OCI-LY1 (cell line): ENCODE measurements at regions not wholly inside any gene's neighbourhood (a gene's known extent, or its start where the extent isn't known, plus 50 kb on each side); places are given as distances from the start of the nearest gene placed in this dataset.
"Not testable (repeated sequence)": the region's sequence is repeated elsewhere in the genome, so short reads cannot be mapped to it uniquely, and the experiment has no call there.

Experiments used
- H2AFZ ChIP-seq: fragments of 200-600 bp; sonication (generic), shearing (Covaris generic); 2 replicates; pipeline ENCODE4 v1.6.0; 2014; ENCODE audit warnings: antibody characterized with exemption, mild to moderate bottlenecking, low read length
- H3F3A ChIP-seq: fragments of 200-600 bp; sonication (generic), shearing (Covaris generic); 2 replicates; pipeline ENCODE4 v1.6.0; 2014; ENCODE audit warnings: mild to moderate bottlenecking, antibody characterized with exemption, low read length, moderate library complexity; ENCODE audit not compliant: insufficient read depth
- H3K27ac ChIP-seq: fragments of 200-600 bp; sonication (generic); 2 replicates; pipeline ENCODE4 v1.5.1; 2014; ENCODE audit warnings: low read length, mixed run types, mild to moderate bottlenecking, low read depth; ENCODE audit not compliant: poor library complexity, severe bottlenecking
- H3K27me3 ChIP-seq: fragments of 200-600 bp; sonication (generic); 2 replicates; pipeline ENCODE4 v1.6.0; 2014; ENCODE audit warnings: antibody characterized with exemption, mild to moderate bottlenecking, low read length, moderate library complexity; ENCODE audit not compliant: insufficient read depth
- H3K36me3 ChIP-seq: fragments of 200-600 bp; sonication (generic); 2 replicates; pipeline ENCODE4 v1.6.1; 2014; ENCODE audit warnings: mild to moderate bottlenecking, antibody characterized with exemption, low read length, moderate library complexity, mixed read lengths; ENCODE audit not compliant: insufficient read depth
- H3K4me1 ChIP-seq: fragments of 200-600 bp; sonication (generic); 2 replicates; pipeline ENCODE4 v1.5.1; 2014; ENCODE audit warnings: mild to moderate bottlenecking, low read length, moderate library complexity; ENCODE audit not compliant: insufficient read depth, severe bottlenecking
- H3K4me2 ChIP-seq: fragments of 200-600 bp; sonication (generic), shearing (Covaris generic); 2 replicates; pipeline ENCODE4 v1.6.1; 2014; ENCODE audit warnings: low read length
- H3K4me3 ChIP-seq: fragments of 200-600 bp; sonication (generic); 2 replicates; pipeline ENCODE4 v1.5.1; 2014; ENCODE audit warnings: low read length, low read depth, mild to moderate bottlenecking, mixed read lengths; ENCODE audit not compliant: poor library complexity, severe bottlenecking
- H3K79me2 ChIP-seq: fragments of 200-600 bp; shearing (Covaris generic); 2 replicates; pipeline ENCODE4 v1.6.1; 2016; ENCODE audit warnings: mixed run types, low read length, mixed read lengths; ENCODE audit not compliant: insufficient read depth
- H3K9ac ChIP-seq: fragments of 200-600 bp; sonication (generic), shearing (Covaris generic); 2 replicates; pipeline ENCODE4 v1.6.1; 2014; ENCODE audit warnings: mild to moderate bottlenecking, low read length, mixed read lengths
- H3K9me2 ChIP-seq: fragments of 200-600 bp; sonication (generic), shearing (Covaris generic); 2 replicates; pipeline ENCODE4 v1.6.1; 2014; ENCODE audit warnings: low read depth, mild to moderate bottlenecking, low read length, mixed read lengths
- H3K9me3 ChIP-seq: fragments of 200-600 bp; shearing (Covaris generic); 2 replicates; pipeline ENCODE4 v1.6.1; 2014; ENCODE audit warnings: low read length, mixed read lengths
- H4K20me1 ChIP-seq: fragments of 200-600 bp; sonication (generic), shearing (Covaris generic); 2 replicates; pipeline ENCODE4 v1.6.0; 2016; ENCODE audit warnings: mild to moderate bottlenecking, low read length; ENCODE audit not compliant: insufficient read depth
- EZH2 ChIP-seq: fragments of 200-600 bp; sonication (generic), shearing (Covaris generic); IDR thresholded peaks from 2 replicates; pipeline ENCODE4 v1.8.0; 2017; ENCODE audit warnings: borderline replicate concordance, mixed run types, mild to moderate bottlenecking, antibody characterized with exemption, low read length, moderate library complexity, mixed read lengths
- TF ChIP-seq, protein P1 (sequence below): fragments of 200-600 bp; sonication (generic), shearing (Covaris generic); IDR thresholded peaks from 2 replicates; pipeline ENCODE4 v1.5.1; 2017; ENCODE audit warnings: mild to moderate bottlenecking, antibody characterized with exemption, low read length, moderate library complexity, mixed read lengths

- Histone ChIP-seq H3K4me2 (no peak overlapping the region), H3K9me3 (no peaks in the 10 kb centered on the region), H3K9me2 (no peaks in the 10 kb centered on the region), H3F3A (no peaks in the 10 kb centered on the region), H3K79me2 (no peaks in the 10 kb centered on the region), H3K27ac (no peak overlapping the region), H2AFZ (no peak overlapping the region), H3K4me3 (no peak overlapping the region), H3K36me3 (no peaks in the 10 kb centered on the region), H3K4me1 (no peaks in the 10 kb centered on the region), H3K9ac (no peak overlapping the region), H4K20me1 (no peaks in the 10 kb centered on the region), H3K27me3 (no peaks in the 10 kb centered on the region)
- TF ChIP-seq EZH2, result no peak
- TF ChIP-seq, protein P1, sequence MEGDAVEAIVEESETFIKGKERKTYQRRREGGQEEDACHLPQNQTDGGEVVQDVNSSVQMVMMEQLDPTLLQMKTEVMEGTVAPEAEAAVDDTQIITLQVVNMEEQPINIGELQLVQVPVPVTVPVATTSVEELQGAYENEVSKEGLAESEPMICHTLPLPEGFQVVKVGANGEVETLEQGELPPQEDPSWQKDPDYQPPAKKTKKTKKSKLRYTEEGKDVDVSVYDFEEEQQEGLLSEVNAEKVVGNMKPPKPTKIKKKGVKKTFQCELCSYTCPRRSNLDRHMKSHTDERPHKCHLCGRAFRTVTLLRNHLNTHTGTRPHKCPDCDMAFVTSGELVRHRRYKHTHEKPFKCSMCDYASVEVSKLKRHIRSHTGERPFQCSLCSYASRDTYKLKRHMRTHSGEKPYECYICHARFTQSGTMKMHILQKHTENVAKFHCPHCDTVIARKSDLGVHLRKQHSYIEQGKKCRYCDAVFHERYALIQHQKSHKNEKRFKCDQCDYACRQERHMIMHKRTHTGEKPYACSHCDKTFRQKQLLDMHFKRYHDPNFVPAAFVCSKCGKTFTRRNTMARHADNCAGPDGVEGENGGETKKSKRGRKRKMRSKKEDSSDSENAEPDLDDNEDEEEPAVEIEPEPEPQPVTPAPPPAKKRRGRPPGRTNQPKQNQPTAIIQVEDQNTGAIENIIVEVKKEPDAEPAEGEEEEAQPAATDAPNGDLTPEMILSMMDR, result no peak
These were observed 522.9 kb downstream of the ZEB2 start for GRCh38 chr2:143996974-143997373.

GRCh38 chr2:143994961-143995360 is 525.0 kb downstream of the ZEB2 start:
- Histone ChIP-seq H3F3A (no peaks in the 10 kb centered on the region), H3K79me2 (no peaks in the 10 kb centered on the region), H3K27ac (no peak overlapping the region), H3K4me3 (no peak overlapping the region), H3K9me2 (no peaks in the 10 kb centered on the region), H2AFZ (no peak overlapping the region), H3K9ac (no peak overlapping the region), H3K4me1 (no peaks in the 10 kb centered on the region), H3K9me3 (0 out of 2 replicates have a peak, but pooled peaks cover 2% of the 10 kb centered on the region), H3K4me2 (no peak overlapping the region), H3K27me3 (no peaks in the 10 kb centered on the region), H3K36me3 (no peaks in the 10 kb centered on the region), H4K20me1 (no peaks in the 10 kb centered on the region)
- TF ChIP-seq, protein P1, result no peak
- TF ChIP-seq EZH2, result no peak

GRCh38 chr2:143991596-143991995 is 528.3 kb downstream of the ZEB2 start:
- H2AFZ ChIP-seq, H3K4me3 ChIP-seq, H3K9ac ChIP-seq, H3K4me2 ChIP-seq, H3K9me3 ChIP-seq, H3K79me2 ChIP-seq, H3K36me3 ChIP-seq, H3K27ac ChIP-seq, H3K27me3 ChIP-seq, H3K4me1 ChIP-seq, H3F3A ChIP-seq, H3K9me2 ChIP-seq, H4K20me1 ChIP-seq: not testable (repeated sequence)

GRCh38 chr2:143988082-143988481 is 531.8 kb downstream of the ZEB2 start:
- Histone ChIP-seq H3K79me2 (no peaks in the 10 kb centered on the region), H3F3A (no peaks in the 10 kb centered on the region), H3K9me3 (0 out of 2 replicates have a peak, but pooled peaks cover 2% of the 10 kb centered on the region), H3K27ac (no peak overlapping the region), H3K9me2 (no peaks in the 10 kb centered on the region), H3K4me3 (no peak overlapping the region), H2AFZ (no peak overlapping the region), H3K9ac (no peak overlapping the region), H3K27me3 (no peaks in the 10 kb centered on the region), H3K36me3 (no peaks in the 10 kb centered on the region), H3K4me2 (no peak overlapping the region), H3K4me1 (no peaks in the 10 kb centered on the region), H4K20me1 (no peaks in the 10 kb centered on the region)
- TF ChIP-seq, protein P1, result no peak
- no peak for TF ChIP-seq EZH2
